Activated naive CD8-positive, alpha-beta T cell treated with anti-CD3 and anti-CD28 coated beads for 36 hours (primary cell): ENCODE measurements at regions not wholly inside any gene's neighbourhood (a gene's known extent, or its start where the extent isn't known, plus 50 kb on each side); places are given as distances from the start of the nearest gene placed in this dataset.

Source experiments
- DNase-seq: peaks from one replicate; pipeline ENCODE4 v3.0.0; 2021
- H3K27ac Mint-ChIP-seq: one replicate; pipeline ENCODE4 v1.8.0; 2022; ENCODE audit warnings: mild to moderate bottlenecking, moderate library complexity, mixed read lengths
- H3K27me3 Mint-ChIP-seq: one replicate; pipeline ENCODE4 v1.8.0; 2022; ENCODE audit warnings: mild to moderate bottlenecking, mixed read lengths
- H3K36me3 Mint-ChIP-seq: one replicate; pipeline ENCODE4 v1.8.0; 2021; ENCODE audit warnings: mild to moderate bottlenecking, mixed read lengths
- H3K4me1 Mint-ChIP-seq: one replicate; pipeline ENCODE4 v1.8.0; 2021; ENCODE audit warnings: mixed read lengths
- H3K4me3 Mint-ChIP-seq: one replicate; pipeline ENCODE4 v1.8.0; 2022; ENCODE audit warnings: mild to moderate bottlenecking, moderate library complexity, mixed read lengths
- H3K9me3 Mint-ChIP-seq: one replicate; pipeline ENCODE4 v1.8.0; 2022; ENCODE audit warnings: mixed read lengths

DNA sequence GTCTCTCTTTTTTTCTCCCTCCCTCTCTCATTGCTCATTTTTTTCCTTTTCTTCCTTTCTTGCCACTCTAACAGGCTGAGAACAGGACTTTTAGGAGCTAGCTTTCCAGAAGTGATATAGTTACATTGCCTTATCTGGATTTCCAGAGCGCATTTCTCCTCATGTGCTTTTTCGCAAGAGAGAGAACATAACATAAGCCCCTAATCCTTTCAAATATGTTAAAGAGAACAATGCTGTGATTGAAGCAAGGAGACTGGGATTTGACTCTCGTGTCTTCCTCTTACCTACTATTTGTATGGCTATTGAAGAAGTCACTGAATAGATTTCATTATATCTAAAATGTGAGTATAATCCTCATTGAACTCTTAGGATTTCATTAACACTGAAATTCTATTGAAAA is 101.2 kb upstream of the PRPS1L1 start:
- DNase-seq: no peak
- Mint-ChIP-seq H3K9me3 (no peaks in the 10 kb centered on the region), H3K4me1 (no peaks in the 10 kb centered on the region), H3K4me3 (no peak overlapping the region), H3K27me3 (peaks cover 10% of the 10 kb centered on the region), H3K36me3 (no peaks in the 10 kb centered on the region), H3K27ac (no peak overlapping the region)

DNA sequence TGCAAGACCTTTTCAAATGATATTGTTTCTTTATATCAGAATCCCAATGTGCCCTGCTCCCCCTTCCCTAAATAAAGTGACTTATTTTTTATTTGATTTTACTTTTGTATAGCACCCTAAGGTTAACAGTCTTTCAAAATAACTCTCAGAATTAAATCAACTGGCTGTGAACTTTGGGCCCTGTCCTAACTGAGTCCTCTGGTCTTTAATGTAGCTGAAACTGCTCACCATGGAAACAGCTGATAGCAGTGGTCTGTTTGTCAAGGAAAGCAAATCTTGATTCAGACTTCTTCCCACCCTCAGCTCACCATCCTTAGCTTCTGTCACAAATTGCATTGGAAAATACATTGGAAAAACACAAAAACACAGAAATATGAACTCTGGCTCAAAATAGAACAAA is 105.2 kb upstream of the PRPS1L1 start:
- no peak for DNase-seq
- Mint-ChIP-seq H3K36me3 (no peaks in the 10 kb centered on the region), H3K9me3 (no peaks in the 10 kb centered on the region), H3K27ac (no peak overlapping the region), H3K4me1 (no peaks in the 10 kb centered on the region), H3K27me3 (peaks cover 10% of the 10 kb centered on the region), H3K4me3 (no peak overlapping the region)

DNA sequence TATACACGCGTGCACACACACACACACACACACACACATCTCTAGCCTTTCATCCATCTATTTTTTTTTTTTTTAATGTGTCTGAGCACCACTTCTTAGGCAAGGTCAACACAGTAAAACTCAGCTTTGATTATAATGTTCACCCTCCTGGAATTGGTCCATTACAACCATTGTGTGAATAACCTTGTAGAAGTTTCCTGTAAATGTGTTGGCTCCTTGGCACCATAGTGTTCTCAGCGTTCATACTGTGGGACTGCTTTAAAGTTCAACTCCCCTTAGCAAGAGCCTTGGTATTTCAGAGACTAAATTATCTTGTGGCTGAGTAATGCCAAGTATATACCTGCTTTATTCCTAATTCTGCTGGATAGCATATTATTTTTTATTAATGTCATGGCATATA is 106.3 kb upstream of the PRPS1L1 start:
- no peaks in the 10 kb centered on the region for H3K9me3 Mint-ChIP-seq
- H3K27me3 Mint-ChIP-seq: peaks cover 4% of the 10 kb centered on the region

GRCh38 chr7:18140943-18141342 is 113.3 kb upstream of the PRPS1L1 start:
- Mint-ChIP-seq H3K27me3 (no peaks in the 10 kb centered on the region), H3K36me3 (no peaks in the 10 kb centered on the region), H3K4me3 (no peak overlapping the region), H3K27ac (no peak overlapping the region), H3K9me3 (no peaks in the 10 kb centered on the region), H3K4me1 (no peaks in the 10 kb centered on the region)
- no peak for DNase-seq

More for the DNA sequence above, 106.3 kb upstream of the PRPS1L1 start:
- Mint-ChIP-seq H3K27ac (no peak overlapping the region), H3K4me1 (no peaks in the 10 kb centered on the region), H3K36me3 (no peaks in the 10 kb centered on the region), H3K4me3 (no peak overlapping the region)
- no peak for DNase-seq

DNA sequence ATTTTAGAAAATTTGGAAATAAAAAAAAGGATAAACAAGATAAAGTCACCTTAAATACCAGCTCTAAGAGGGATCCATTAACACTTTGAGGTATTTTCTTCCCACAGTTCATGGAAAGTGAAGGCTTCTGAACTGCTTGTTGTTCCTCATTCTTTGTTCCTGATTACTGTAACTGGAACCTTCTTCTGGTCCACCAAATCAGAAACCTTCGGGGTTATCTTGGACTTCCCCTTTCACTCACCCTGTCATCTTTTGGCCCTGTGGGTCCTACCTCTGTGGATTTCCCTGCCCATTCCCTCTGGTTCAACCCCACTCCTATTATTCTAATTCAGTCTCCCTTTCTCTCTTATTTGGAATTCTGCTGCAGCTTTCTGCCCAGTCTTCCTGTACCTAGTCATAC is 116.5 kb upstream of the PRPS1L1 start:
- H3K27ac Mint-ChIP-seq: no peak overlapping the region
- no peaks in the 10 kb centered on the region for H3K36me3 Mint-ChIP-seq
- H3K4me3 Mint-ChIP-seq: no peak overlapping the region
- H3K9me3 Mint-ChIP-seq: no peaks in the 10 kb centered on the region
- no peaks in the 10 kb centered on the region for H3K4me1 Mint-ChIP-seq
- H3K27me3 Mint-ChIP-seq: no peaks in the 10 kb centered on the region
- no peak for DNase-seq

DNA sequence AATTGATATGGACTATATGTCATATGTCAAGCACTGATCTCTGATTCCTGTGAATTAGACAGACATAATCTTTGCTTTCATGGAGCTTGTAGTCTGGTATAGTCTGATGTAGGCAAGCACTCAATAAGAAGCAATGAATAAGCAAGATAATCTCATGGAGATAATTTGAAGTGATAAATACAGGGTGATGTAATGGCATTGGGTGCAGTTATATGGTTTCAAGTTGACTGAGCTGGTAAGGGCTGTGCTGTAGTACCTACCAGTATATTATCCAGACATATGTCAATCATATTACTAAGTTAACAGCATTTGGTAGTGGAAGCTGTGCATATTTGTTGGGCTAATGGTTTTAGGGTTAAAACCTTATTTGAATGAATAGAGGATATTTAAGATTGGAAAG is 117.5 kb upstream of the PRPS1L1 start:
- Mint-ChIP-seq H3K36me3 (no peaks in the 10 kb centered on the region), H3K4me3 (no peak overlapping the region)

GRCh38 chr7:18151422-18151821 is 123.8 kb upstream of the PRPS1L1 start:
- H3K27me3 Mint-ChIP-seq: peaks cover 5% of the 10 kb centered on the region
- DNase-seq: no peak
- no peak overlapping the region for H3K27ac Mint-ChIP-seq
- no peaks in the 10 kb centered on the region for H3K36me3 Mint-ChIP-seq
- H3K4me3 Mint-ChIP-seq: no peak overlapping the region
- H3K9me3 Mint-ChIP-seq: no peaks in the 10 kb centered on the region
- H3K4me1 Mint-ChIP-seq: no peaks in the 10 kb centered on the region

More for the DNA sequence above, 117.5 kb upstream of the PRPS1L1 start:
- no peak overlapping the region for H3K27ac Mint-ChIP-seq
- H3K27me3 Mint-ChIP-seq: no peaks in the 10 kb centered on the region
- no peaks in the 10 kb centered on the region for H3K9me3 Mint-ChIP-seq
- no peak for DNase-seq
- H3K4me1 Mint-ChIP-seq: no peaks in the 10 kb centered on the region

GRCh38 chr7:18153183-18153748 is 125.6 kb upstream of the PRPS1L1 start:
- no peaks in the 10 kb centered on the region for H3K9me3 Mint-ChIP-seq
- H3K4me3 Mint-ChIP-seq: no peak overlapping the region
- peaks cover 5% of the 10 kb centered on the region for H3K27me3 Mint-ChIP-seq

DNA sequence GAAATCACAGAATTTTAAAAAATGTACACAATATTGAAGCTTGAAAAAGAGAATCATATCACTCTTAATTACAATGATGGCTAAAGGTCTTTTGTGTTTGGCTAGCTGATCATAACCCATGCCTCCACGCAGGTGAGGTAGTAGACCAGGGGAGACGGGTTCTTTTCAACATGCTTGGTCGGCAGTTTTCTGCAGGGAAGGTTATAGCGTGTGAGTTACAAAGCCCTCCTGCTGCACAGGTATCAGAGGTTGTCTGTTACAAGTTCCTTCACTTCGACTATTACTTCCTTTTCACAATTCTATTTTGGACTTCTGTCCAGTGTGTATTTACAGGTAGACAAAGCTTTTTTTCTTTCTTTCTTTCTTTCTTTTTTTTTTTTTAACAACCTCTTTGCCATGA is 127.1 kb upstream of the PRPS1L1 start:
- no peaks in the 10 kb centered on the region for H3K4me1 Mint-ChIP-seq
- H3K4me3 Mint-ChIP-seq: no peak overlapping the region
- no peaks in the 10 kb centered on the region for H3K36me3 Mint-ChIP-seq
- peaks cover 5% of the 10 kb centered on the region for H3K27me3 Mint-ChIP-seq
- no peaks in the 10 kb centered on the region for H3K9me3 Mint-ChIP-seq
- no peak overlapping the region for H3K27ac Mint-ChIP-seq
- no peak for DNase-seq

More at GRCh38 chr7:18153183-18153748, 125.6 kb upstream of the PRPS1L1 start:
- no peaks in the 10 kb centered on the region for H3K36me3 Mint-ChIP-seq
- H3K4me1 Mint-ChIP-seq: no peaks in the 10 kb centered on the region
- H3K27ac Mint-ChIP-seq: no peak overlapping the region
- no peak for DNase-seq

DNA sequence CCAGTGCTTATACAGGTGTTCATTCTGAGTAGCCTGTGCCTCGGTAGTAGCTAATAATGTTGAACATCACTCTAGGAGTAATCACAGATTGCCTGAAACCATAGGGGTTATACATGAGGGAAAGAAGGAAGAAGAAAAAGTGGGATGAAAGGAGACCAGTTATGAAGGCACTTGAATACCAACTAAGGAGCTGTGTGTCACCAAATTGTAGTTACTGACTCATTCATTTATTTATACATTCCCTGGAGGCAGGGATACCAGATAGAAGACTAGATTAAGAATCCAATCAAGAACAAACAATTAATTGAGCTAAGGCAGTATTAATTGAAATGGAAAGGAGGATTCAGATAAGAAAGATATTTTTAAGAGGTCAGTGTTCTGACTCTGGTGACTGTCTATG is 129.6 kb upstream of the PRPS1L1 start:
- Mint-ChIP-seq H3K36me3 (no peaks in the 10 kb centered on the region), H3K4me3 (no peak overlapping the region), H3K4me1 (no peaks in the 10 kb centered on the region), H3K9me3 (no peaks in the 10 kb centered on the region), H3K27me3 (peaks cover 5% of the 10 kb centered on the region), H3K27ac (no peak overlapping the region)
- DNase-seq: no peak

DNA sequence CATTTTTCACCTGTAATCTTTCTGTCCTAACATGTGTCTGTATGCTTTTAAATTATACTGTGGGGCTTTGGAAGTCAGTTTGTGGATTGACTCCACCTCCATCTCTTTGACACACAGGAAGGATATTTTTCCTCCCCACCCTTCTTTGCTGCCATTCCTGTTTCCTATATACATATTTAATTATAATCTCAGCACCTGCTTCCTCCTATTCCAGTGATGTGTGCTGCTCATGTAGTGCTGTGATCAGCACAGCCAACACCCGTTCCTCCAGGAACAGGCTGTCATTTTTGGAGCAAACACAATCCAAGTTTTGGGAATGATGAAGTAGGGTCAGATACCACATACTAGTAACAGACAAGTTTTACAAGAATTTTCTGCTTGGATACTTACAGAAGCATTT is 135.0 kb upstream of the PRPS1L1 start:
- no peak overlapping the region for H3K27ac Mint-ChIP-seq
- H3K27me3 Mint-ChIP-seq: no peaks in the 10 kb centered on the region
- no peaks in the 10 kb centered on the region for H3K36me3 Mint-ChIP-seq
- DNase-seq: no peak
- H3K9me3 Mint-ChIP-seq: no peaks in the 10 kb centered on the region
- no peak overlapping the region for H3K4me3 Mint-ChIP-seq
- H3K4me1 Mint-ChIP-seq: no peaks in the 10 kb centered on the region

DNA sequence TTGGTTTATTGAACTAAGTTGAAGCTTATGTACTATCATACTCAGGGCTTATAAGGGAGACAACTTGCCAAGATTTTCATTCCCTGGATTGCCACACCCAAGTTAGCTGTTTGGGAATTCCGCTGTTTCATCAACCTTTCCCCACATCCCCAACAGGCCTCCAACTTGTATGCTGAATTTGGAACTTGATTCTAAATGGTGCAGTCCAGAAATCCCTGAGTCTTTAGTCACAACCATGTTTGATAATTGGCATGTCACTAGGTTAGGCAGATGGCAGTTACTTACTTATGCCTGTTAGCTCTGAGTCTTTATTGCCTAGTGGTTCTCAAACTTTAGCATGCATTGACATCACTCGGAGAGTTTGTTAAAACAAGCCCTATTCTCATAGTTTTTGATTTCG is 135.4 kb upstream of the PRPS1L1 start:
- H3K9me3 Mint-ChIP-seq: no peaks in the 10 kb centered on the region
- H3K36me3 Mint-ChIP-seq: no peaks in the 10 kb centered on the region
- no peaks in the 10 kb centered on the region for H3K27me3 Mint-ChIP-seq
- H3K27ac Mint-ChIP-seq: no peak overlapping the region
- no peak for DNase-seq
- no peak overlapping the region for H3K4me3 Mint-ChIP-seq
- no peaks in the 10 kb centered on the region for H3K4me1 Mint-ChIP-seq

GRCh38 chr7:18165166-18165565 is 137.5 kb upstream of the PRPS1L1 start:
- Mint-ChIP-seq H3K36me3 (no peaks in the 10 kb centered on the region), H3K4me3 (no peak overlapping the region), H3K27ac (no peak overlapping the region), H3K4me1 (no peaks in the 10 kb centered on the region), H3K27me3 (no peaks in the 10 kb centered on the region), H3K9me3 (peaks cover 2% of the 10 kb centered on the region)
- DNase-seq: no peak

- no peak for DNase-seq
- H3K4me3 Mint-ChIP-seq: no peak overlapping the region
- H3K9me3 Mint-ChIP-seq: peaks cover 2% of the 10 kb centered on the region
- H3K36me3 Mint-ChIP-seq: no peaks in the 10 kb centered on the region
- H3K4me1 Mint-ChIP-seq: no peaks in the 10 kb centered on the region
- H3K27ac Mint-ChIP-seq: no peak overlapping the region
- no peaks in the 10 kb centered on the region for H3K27me3 Mint-ChIP-seq
Observed at GRCh38 chr7:18166002-18166401, 138.4 kb upstream of the PRPS1L1 start.

GRCh38 chr7:18167815-18168214 is 140.2 kb upstream of the PRPS1L1 start:
- no peak overlapping the region for H3K4me3 Mint-ChIP-seq
- no peak overlapping the region for H3K27ac Mint-ChIP-seq
- no peaks in the 10 kb centered on the region for H3K4me1 Mint-ChIP-seq
- H3K36me3 Mint-ChIP-seq: no peaks in the 10 kb centered on the region
- DNase-seq: no peak
- H3K27me3 Mint-ChIP-seq: no peaks in the 10 kb centered on the region
- H3K9me3 Mint-ChIP-seq: peaks cover 2% of the 10 kb centered on the region

DNA sequence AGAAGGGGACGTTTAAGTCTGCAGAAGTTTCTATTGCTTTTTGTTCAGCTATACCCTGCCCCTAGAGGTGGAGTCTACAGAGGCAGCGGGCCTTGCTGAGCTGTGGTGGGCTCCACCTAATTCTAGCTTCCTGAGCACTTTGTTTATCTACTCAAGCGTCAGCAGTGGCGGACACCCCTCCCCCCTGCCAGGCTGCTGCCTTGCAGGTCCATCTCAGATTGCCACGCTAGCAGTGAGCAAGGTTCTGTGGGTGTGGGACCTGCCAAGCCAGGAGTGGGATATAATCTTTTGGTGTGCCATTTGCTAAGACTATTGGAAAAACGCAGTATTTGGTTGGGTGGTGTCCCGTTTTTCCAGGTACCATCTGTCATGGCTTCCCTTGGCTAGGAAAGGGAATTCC is 147.3 kb upstream of the PRPS1L1 start:
- Mint-ChIP-seq H3K4me3 (no peak overlapping the region), H3K9me3 (peaks cover 2% of the 10 kb centered on the region), H3K27me3 (peaks cover 6% of the 10 kb centered on the region), H3K27ac (no peak overlapping the region), H3K36me3 (no peaks in the 10 kb centered on the region), H3K4me1 (peaks cover 5% of the 10 kb centered on the region)
- no peak for DNase-seq
